Eye (tissue), 1 donor: ENCODE measurements at regions not wholly inside any gene's neighbourhood (a gene's known extent, or its start where the extent isn't known, plus 50 kb on each side); places are given as distances from the start of the nearest gene placed in this dataset.

Experiments used
- DNase-seq: peaks from one replicate; pipeline ENCODE4 v3.0.0-alpha.2; 2015

GRCh38 chr6:55696501-55696900, 117.5 kb upstream of the HMGCLL1 start:
- no peak for DNase-seq

- no peak for DNase-seq
These were observed 117.0 kb upstream of the HMGCLL1 start for GRCh38 chr6:55696041-55696440.

GRCh38 chr6:55694759-55695158, 115.8 kb upstream of the HMGCLL1 start:
- no peak for DNase-seq

GRCh38 chr6:55694148-55694547, 115.2 kb upstream of the HMGCLL1 start:
- DNase-seq = peak; percentile 54

- no peak for DNase-seq
These were observed 100.5 kb upstream of the HMGCLL1 start for GRCh38 chr6:55679503-55679902.

GRCh38 chr6:55678330-55679224, 99.6 kb upstream of the HMGCLL1 start:
- peak; percentile 53 for DNase-seq

GRCh38 chr6:55676736-55677135, 97.7 kb upstream of the HMGCLL1 start:
- no peak for DNase-seq

- no peak for DNase-seq
These were observed 96.9 kb upstream of the HMGCLL1 start for GRCh38 chr6:55675941-55676340.

- DNase-seq = no peak
These were observed 95.7 kb upstream of the HMGCLL1 start for GRCh38 chr6:55674672-55675071.

- DNase-seq = no peak
These were observed 91.9 kb upstream of the HMGCLL1 start for GRCh38 chr6:55670850-55671413.

- DNase-seq = no peak
These were observed 90.0 kb upstream of the HMGCLL1 start for GRCh38 chr6:55669028-55669427.

GRCh38 chr6:55668591-55668990, 89.6 kb upstream of the HMGCLL1 start:
- DNase-seq = no peak

GRCh38 chr6:55667341-55667740, 88.3 kb upstream of the HMGCLL1 start:
- DNase-seq = no peak

- no peak for DNase-seq
These were observed 87.7 kb upstream of the HMGCLL1 start for GRCh38 chr6:55666606-55667225.

- no peak for DNase-seq
These were observed 87.0 kb upstream of the HMGCLL1 start for GRCh38 chr6:55666037-55666436.

GRCh38 chr6:55664591-55665587, 85.9 kb upstream of the HMGCLL1 start:
- no peak for DNase-seq

GRCh38 chr6:55663914-55664313, 84.9 kb upstream of the HMGCLL1 start:
- DNase-seq = no peak

- no peak for DNase-seq
These were observed 80.3 kb upstream of the HMGCLL1 start for GRCh38 chr6:55659304-55659703.

GRCh38 chr6:55654445-55654844, 75.5 kb upstream of the HMGCLL1 start:
- no peak for DNase-seq

GRCh38 chr6:55652429-55652828, 73.4 kb upstream of the HMGCLL1 start:
- no peak for DNase-seq

GRCh38 chr6:55651015-55651414, 72.0 kb upstream of the HMGCLL1 start:
- DNase-seq = no peak

GRCh38 chr6:55643861-55644260, 64.9 kb upstream of the HMGCLL1 start:
- DNase-seq = no peak

- no peak for DNase-seq
These were observed 63.4 kb upstream of the HMGCLL1 start for GRCh38 chr6:55642366-55642765.
